Duodenal mucosa (tissue), 2 donors: ENCODE measurements at regions not wholly inside any gene's neighbourhood (a gene's known extent, or its start where the extent isn't known, plus 50 kb on each side); places are given as distances from the start of the nearest gene placed in this dataset.

ENCODE experiments used
- H3K27ac ChIP-seq: one replicate; pipeline ENCODE4 v1.7.0; 2013; ENCODE audit warnings: low read depth, low read length
- H3K27me3 ChIP-seq, 2 donors: one replicate each; pipeline ENCODE4 v1.7.0; 2013; ENCODE audit warnings: low read length in 2 of 2, control low read depth in 1 of 2; ENCODE audit not compliant: insufficient read depth in 2 of 2, control insufficient read depth in 1 of 2
- H3K36me3 ChIP-seq, 2 donors: one replicate each; pipeline ENCODE4 v1.7.0; 2013; ENCODE audit warnings: low read length in 2 of 2, control low read depth in 1 of 2; ENCODE audit not compliant: insufficient read depth in 2 of 2, control insufficient read depth in 1 of 2
- H3K4me1 ChIP-seq, 2 donors: one replicate each; pipeline ENCODE4 v1.7.0; 2013; ENCODE audit warnings: low read length in 2 of 2, control low read depth in 1 of 2; ENCODE audit not compliant: insufficient read depth in 2 of 2, control insufficient read depth in 1 of 2
- H3K4me3 ChIP-seq, 2 donors: one replicate each; pipeline ENCODE4 v1.7.0; 2013; ENCODE audit warnings: low read length in 2 of 2, low read depth in 1 of 2
- H3K9ac ChIP-seq, 2 donors: one replicate each; pipeline ENCODE4 v1.7.0; 2013; ENCODE audit warnings: low read length in 2 of 2, low read depth in 1 of 2
- H3K9me3 ChIP-seq, 2 donors: one replicate each; pipeline ENCODE4 v1.7.0; 2013; ENCODE audit warnings: low read length in 2 of 2, control low read depth in 1 of 2; ENCODE audit not compliant: control insufficient read depth in 1 of 2

- Histone ChIP-seq H3K27me3 (no peaks in the 10 kb centered on the region), H3K9ac (no peak overlapping the region), H3K4me3 (no peak overlapping the region), H3K4me1 (peaks cover 0 to 3% of the 10 kb centered on the region in 2 donors), H3K36me3 (no peaks in the 10 kb centered on the region), H3K27ac (no peak overlapping the region), H3K9me3 (peaks cover 6 to 7% of the 10 kb centered on the region in 2 donors)
Observed at GRCh38 chr16:74078511-74079231, 217.9 kb upstream of the PSMD7 start.

- Histone ChIP-seq H3K27me3 (no peaks in the 10 kb centered on the region), H3K4me1 (no peaks in the 10 kb centered on the region), H3K36me3 (no peaks in the 10 kb centered on the region), H3K27ac (no peak overlapping the region), H3K9ac (no peak overlapping the region), H3K4me3 (no peak overlapping the region), H3K9me3 (peaks cover 6 to 7% of the 10 kb centered on the region in 2 donors)
Observed at GRCh38 chr16:74076568-74076967, 220.0 kb upstream of the PSMD7 start.

DNA sequence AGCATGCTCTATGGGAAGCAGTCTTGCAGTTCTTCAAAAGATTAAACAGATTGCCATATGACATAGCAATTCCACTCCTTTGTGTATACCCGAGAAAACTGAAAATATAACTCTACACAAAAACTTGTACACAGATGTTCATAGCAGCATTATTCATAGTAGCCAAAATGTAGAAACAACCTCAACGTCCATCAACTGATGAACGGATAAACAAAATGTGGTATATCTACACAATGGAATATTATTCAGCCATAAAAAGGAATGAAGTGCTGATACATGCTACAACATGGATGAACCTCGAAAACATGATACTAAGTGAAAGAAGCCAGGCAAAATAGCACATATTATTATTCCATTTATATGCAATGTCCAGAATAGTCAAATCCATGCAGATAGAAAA lies 221.2 kb upstream of the PSMD7 start:
- Histone ChIP-seq H3K4me3 (no peak overlapping the region), H3K27me3 (no peaks in the 10 kb centered on the region), H3K36me3 (no peaks in the 10 kb centered on the region), H3K27ac (no peak overlapping the region), H3K9ac (no peak overlapping the region), H3K4me1 (no peaks in the 10 kb centered on the region), H3K9me3 (peaks cover 6 to 7% of the 10 kb centered on the region in 2 donors)

- Histone ChIP-seq H3K9ac (no peak overlapping the region), H3K4me3 (no peak overlapping the region), H3K27ac (no peak overlapping the region), H3K36me3 (no peaks in the 10 kb centered on the region), H3K9me3 (peaks cover 6 to 7% of the 10 kb centered on the region in 2 donors), H3K27me3 (no peaks in the 10 kb centered on the region), H3K4me1 (no peaks in the 10 kb centered on the region)
Observed at GRCh38 chr16:74073456-74073855, 223.2 kb upstream of the PSMD7 start.

DNA sequence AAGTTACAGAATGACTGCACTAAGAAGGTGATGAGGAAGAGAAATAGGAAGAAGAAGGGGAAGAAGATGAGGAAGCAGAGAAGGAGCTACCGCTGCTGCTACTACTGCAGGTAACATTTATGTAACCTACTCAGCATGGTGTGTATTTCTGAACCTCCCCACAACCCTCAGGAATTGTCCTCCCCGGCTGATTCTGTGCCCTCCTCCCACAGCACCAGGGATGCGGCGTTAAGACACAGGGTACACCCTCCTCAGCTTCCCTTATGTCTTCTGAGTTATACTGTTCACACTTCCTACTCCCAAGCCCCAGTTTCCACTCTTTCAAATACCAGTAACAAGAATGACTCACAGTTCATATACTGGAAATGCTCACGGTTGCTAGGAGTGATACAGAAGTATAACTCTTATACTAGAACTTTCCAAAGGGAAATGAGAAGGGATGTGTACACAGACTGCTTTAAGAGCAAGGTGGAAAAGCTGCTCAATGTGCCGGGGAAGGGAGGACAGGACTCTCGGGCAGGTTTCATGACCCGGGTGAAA lies 224.5 kb upstream of the PSMD7 start:
- Histone ChIP-seq H3K27me3 (no peaks in the 10 kb centered on the region), H3K4me3 (no peak overlapping the region), H3K9ac (no peak overlapping the region), H3K9me3 (peaks cover 6 to 7% of the 10 kb centered on the region in 2 donors), H3K27ac (no peak overlapping the region), H3K36me3 (no peaks in the 10 kb centered on the region), H3K4me1 (no peaks in the 10 kb centered on the region)

DNA sequence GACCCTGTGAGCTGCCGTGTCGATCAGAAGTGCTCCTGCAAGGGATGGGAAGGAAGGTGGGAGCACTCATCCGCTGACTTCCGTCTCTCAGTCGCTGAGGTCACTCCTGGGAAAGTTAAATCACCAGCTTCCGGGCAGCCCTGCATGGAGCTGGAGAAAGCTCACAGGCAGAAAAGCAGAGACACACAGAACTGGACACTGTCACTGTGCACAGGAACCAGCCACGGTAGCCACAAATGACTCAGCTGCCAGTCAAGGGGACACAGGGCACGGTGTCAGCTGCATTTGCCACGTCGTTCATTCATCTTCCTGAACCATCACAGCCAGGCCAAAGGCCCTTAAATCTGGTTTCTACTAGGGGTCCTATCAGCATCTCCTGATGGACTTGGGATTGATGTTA lies 226.4 kb upstream of the PSMD7 start:
- peaks cover 2 to 3% of the 10 kb centered on the region in 2 donors for H3K9me3 ChIP-seq
- H3K4me1 ChIP-seq, result no peaks in the 10 kb centered on the region
- no peak overlapping the region for H3K4me3 ChIP-seq
- no peak overlapping the region for H3K9ac ChIP-seq
- H3K27ac ChIP-seq, result no peak overlapping the region
- H3K36me3 ChIP-seq, result no peaks in the 10 kb centered on the region
- H3K27me3 ChIP-seq, result no peaks in the 10 kb centered on the region

DNA sequence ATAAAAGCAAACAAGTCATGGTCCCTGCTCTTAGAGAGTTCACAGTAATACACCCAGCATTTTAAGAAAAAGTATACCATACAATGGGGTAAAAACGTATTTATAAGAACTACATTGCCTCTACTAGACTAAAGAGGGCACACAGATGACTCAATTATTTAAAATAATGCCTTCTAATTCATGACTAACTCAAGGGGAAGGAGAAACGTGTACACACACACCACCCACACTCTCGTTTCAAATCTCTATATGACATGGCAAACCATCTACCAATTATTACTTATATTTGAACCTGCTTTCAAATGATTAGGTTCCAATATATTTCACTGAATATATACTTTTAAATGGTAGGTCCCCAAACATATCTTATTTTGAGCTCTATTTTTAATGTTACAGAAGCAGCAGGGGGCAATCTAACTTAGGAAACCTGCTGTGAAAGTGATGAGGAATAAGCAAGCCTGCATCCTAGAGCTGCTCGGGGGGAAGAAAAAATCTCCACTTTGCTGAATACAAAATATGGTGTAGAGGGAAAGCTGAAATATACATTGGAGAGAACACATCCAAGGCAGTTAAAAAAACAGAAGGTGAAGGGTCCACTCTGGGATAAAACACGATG lies 232.4 kb upstream of the PSMD7 start:
- H3K27ac ChIP-seq, result no peak overlapping the region
- no peaks in the 10 kb centered on the region for H3K9me3 ChIP-seq
- H3K9ac ChIP-seq, result no peak overlapping the region
- H3K4me1 ChIP-seq, result no peaks in the 10 kb centered on the region
- no peaks in the 10 kb centered on the region for H3K36me3 ChIP-seq
- H3K4me3 ChIP-seq, result no peak overlapping the region
- no peaks in the 10 kb centered on the region for H3K27me3 ChIP-seq

DNA sequence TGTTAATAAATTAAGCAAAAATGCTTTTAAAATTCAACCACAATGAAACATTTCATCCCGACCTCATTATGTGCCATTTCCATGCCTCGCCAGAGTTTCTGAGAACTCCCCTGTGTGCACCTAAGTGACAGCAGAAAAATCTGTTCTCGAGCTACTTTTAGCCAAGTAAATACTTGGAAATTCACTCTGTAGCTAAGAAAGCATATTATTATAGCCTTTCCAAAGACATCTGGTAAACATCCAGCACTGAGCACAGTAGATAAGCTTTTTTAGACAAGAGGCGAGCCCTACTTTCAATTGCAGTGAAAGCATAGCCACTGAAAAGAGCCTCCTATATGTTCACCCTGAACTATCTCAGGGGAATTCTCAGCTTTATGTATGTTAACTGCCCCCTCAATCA lies 242.8 kb upstream of the PSMD7 start:
- Histone ChIP-seq H3K27ac (no peak overlapping the region), H3K36me3 (no peaks in the 10 kb centered on the region), H3K4me1 (no peaks in the 10 kb centered on the region), H3K4me3 (no peak overlapping the region), H3K9ac (no peak overlapping the region), H3K27me3 (no peaks in the 10 kb centered on the region), H3K9me3 (no peaks in the 10 kb centered on the region)

DNA sequence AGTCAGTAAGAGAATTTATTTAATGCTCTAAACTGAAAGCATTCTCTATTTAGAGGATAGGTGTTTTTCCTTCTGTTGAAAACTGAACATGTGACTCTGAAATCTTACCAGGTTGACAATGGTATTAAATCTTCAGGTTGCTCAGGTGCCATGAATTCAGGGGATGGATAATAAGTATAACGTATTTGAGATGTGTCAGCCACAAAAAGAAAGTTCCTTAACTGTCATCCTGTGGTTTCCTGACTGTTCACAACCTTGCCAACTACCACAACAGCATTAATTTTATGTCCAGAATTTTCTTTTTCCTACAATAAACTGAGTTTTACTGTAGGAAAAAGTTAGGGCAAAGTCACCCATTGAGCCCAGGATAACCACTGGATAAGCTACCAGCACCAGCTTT lies 243.3 kb upstream of the PSMD7 start:
- H3K27ac ChIP-seq, result no peak overlapping the region
- no peak overlapping the region for H3K4me3 ChIP-seq
- no peaks in the 10 kb centered on the region for H3K36me3 ChIP-seq
- H3K9me3 ChIP-seq, result no peaks in the 10 kb centered on the region
- no peak overlapping the region for H3K9ac ChIP-seq
- H3K27me3 ChIP-seq, result no peaks in the 10 kb centered on the region
- no peaks in the 10 kb centered on the region for H3K4me1 ChIP-seq

- H3K4me1 ChIP-seq, result no peaks in the 10 kb centered on the region
- no peaks in the 10 kb centered on the region for H3K36me3 ChIP-seq
- no peaks in the 10 kb centered on the region for H3K9me3 ChIP-seq
- H3K9ac ChIP-seq, result no peak overlapping the region
- no peak overlapping the region for H3K27ac ChIP-seq
- H3K4me3 ChIP-seq, result no peak overlapping the region
- H3K27me3 ChIP-seq, result no peaks in the 10 kb centered on the region
Observed at GRCh38 chr16:74052016-74052415, 244.6 kb upstream of the PSMD7 start.
